ENCODE measurements at regions not wholly inside any gene's neighbourhood (a gene's known extent, or its start where the extent isn't known, plus 50 kb on each side); places are given as distances from the start of the nearest gene placed in this dataset.

DNA sequence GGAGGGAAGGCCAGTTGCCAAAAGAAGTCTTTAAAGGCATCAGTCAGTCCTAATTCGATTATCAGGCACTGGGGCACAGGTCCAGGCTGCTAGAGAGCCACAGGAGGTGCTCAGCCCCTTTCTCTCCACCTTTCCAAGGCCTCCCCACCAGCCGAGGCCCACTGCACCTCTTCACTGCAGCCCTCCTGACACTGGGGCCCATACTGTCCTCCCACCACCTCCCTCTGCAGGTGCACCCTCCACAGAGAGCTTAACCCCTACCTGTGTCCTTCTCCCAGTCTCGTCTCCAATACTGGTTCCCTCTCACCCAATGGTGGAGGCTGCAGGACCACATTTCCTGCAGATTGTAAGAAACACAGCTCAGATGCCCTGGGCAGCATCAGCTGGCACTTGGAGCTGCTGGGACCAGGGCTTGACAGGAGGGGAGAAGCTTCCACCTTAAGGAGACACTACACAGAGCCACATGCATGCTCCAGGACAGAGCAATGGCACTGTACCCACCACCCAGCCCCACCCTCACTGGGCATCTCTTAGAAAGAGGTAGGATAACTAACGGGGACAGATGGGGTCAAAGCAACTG is 81.6 kb upstream of the PRR20G start:
- TF ChIP-seq CTCF (IDR thresholded peaks at IDR 0.05) (no peak), POLR2A (IDR thresholded peaks at IDR 0.05) (no peak)
